Upper lobe of right lung (tissue), 1 donor: ENCODE measurements at regions not wholly inside any gene's neighbourhood (a gene's known extent, or its start where the extent isn't known, plus 50 kb on each side); places are given as distances from the start of the nearest gene placed in this dataset.

ENCODE experiments used
- ATAC-seq: fragments of 200-7000 bp; cut with Tn5 transposase; one replicate; pipeline ENCODE4 v1.9.1; 2020; ENCODE audit warnings: mild to moderate bottlenecking, moderate library complexity
- DNase-seq: peaks from one replicate; pipeline ENCODE4 v3.0.0-alpha.2; 2020
- H3K27ac ChIP-seq: fragments of 200-600 bp; one replicate; pipeline ENCODE4 v1.8.0; 2022
- H3K27me3 ChIP-seq: fragments of 200-600 bp; one replicate; pipeline ENCODE4 v1.8.0; 2022; ENCODE audit warnings: mild to moderate bottlenecking
- H3K36me3 ChIP-seq: fragments of 200-600 bp; one replicate; pipeline ENCODE4 v1.8.0; 2022
- H3K4me1 ChIP-seq: fragments of 200-600 bp; one replicate; pipeline ENCODE4 v1.8.0; 2022
- H3K4me3 ChIP-seq: fragments of 200-600 bp; one replicate; pipeline ENCODE4 v1.8.0; 2022; ENCODE audit warnings: mild to moderate bottlenecking
- H3K9me3 ChIP-seq: fragments of 200-600 bp; one replicate; pipeline ENCODE4 v1.8.0; 2022
- intact Hi-C: fragments of 100-400 bp; cut with DNase I; formaldehyde crosslinking; loops from one replicate; pipeline ENCODE4 v1.11.0; 2022
- TF ChIP-seq, protein P1 (sequence below): fragments of 200-600 bp; IDR thresholded peaks from one replicate; pipeline ENCODE4 v1.8.0; 2022; ENCODE audit warnings: antibody characterized with exemption
- donor health status: DM: no; HTN: yes; CAD: no; lungs with severe emphysema.

DNA sequence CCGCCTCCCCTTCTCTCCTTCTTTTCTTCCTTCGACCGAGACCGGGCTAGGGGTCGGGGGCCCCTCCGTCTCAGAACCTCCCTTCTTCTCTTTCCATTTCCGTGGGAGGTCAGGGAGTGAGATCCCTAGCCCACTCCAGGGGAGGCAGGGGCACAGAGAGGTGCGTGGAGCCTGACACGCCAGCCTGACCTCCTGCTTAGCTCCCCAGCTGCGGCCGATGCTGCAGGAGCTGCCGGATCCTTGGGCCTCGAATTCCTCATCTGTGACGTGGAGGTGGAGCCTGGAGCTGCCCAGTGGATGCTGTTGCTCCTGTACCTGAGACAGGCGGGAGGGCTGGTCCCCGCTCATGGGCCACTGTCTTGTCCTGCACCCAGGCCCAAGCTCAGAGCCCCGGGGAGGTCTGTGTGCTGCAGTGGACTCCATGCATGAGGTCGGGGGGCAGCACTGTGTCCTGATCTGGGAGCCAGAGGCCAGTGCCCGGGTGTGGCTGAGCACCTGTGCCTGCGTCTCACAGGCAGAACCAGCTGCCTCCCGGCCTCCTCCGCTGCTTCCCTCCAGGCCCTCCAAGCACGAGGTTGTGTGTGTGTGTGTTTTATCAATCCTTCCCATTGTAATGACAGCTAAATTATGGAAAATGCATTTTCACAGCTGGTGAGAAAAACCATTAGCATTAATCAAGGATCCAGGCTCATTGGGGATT is 55.3 kb upstream of the TTC34 start:
- H3K4me1 ChIP-seq = no peaks in the 10 kb centered on the region
- TF ChIP-seq, protein P1, sequence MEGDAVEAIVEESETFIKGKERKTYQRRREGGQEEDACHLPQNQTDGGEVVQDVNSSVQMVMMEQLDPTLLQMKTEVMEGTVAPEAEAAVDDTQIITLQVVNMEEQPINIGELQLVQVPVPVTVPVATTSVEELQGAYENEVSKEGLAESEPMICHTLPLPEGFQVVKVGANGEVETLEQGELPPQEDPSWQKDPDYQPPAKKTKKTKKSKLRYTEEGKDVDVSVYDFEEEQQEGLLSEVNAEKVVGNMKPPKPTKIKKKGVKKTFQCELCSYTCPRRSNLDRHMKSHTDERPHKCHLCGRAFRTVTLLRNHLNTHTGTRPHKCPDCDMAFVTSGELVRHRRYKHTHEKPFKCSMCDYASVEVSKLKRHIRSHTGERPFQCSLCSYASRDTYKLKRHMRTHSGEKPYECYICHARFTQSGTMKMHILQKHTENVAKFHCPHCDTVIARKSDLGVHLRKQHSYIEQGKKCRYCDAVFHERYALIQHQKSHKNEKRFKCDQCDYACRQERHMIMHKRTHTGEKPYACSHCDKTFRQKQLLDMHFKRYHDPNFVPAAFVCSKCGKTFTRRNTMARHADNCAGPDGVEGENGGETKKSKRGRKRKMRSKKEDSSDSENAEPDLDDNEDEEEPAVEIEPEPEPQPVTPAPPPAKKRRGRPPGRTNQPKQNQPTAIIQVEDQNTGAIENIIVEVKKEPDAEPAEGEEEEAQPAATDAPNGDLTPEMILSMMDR = no peak
- intact Hi-C loops = no loop called here
- DNase-seq = no peak
- H3K36me3 ChIP-seq = no peaks in the 10 kb centered on the region
- H3K9me3 ChIP-seq = no peaks in the 10 kb centered on the region
- H3K27me3 ChIP-seq = peaks cover 8% of the 10 kb centered on the region
- no peak overlapping the region for H3K4me3 ChIP-seq
- no peak for ATAC-seq
- H3K27ac ChIP-seq = no peak overlapping the region

DNA sequence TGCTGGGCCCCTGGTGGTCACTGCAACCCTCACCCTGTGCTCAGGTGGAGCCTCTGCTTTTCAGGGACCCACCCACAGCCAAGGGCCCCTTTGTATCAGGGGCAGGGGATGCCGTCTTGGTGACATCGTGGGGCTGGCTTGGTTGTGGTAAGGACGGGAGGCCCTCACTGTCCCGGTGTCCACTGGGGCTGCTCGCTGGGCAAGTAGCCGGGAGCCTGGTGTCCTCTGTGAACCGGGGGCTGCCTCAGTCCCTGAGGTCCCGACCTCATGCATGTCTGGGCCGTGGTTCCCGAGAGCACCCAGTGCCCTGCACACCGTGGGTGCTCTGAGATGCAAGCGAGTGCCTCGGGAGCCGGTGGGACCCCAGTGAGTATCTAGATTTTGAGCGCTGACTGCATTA is 56.0 kb upstream of the TTC34 start:
- no peak overlapping the region for H3K4me3 ChIP-seq
- H3K36me3 ChIP-seq = no peaks in the 10 kb centered on the region
- intact Hi-C loops = no loop called here
- H3K4me1 ChIP-seq = no peaks in the 10 kb centered on the region
- TF ChIP-seq, protein P1 = no peak
- ATAC-seq (no peak), DNase-seq (no peak)
- no peak overlapping the region for H3K27ac ChIP-seq
- no peaks in the 10 kb centered on the region for H3K9me3 ChIP-seq
- H3K27me3 ChIP-seq = peaks cover 15% of the 10 kb centered on the region

DNA sequence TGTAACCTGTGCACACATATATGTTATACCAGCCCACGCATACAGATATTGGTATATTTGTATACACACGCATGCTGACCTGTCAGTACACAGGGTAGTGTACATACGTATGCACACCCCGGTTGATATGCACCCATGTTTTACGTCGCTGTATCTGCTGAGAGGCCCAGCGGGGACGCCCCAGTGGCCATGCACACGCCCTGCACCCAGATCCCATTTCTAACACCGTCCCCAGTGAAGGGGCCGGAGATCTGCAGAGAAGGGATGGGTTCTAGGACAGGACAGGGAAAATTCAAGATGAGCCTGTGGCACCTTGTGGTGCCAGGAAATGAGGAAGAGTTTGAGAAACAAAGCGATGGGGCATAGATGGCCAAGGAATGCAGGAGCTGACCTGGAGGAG is 57.2 kb upstream of the TTC34 start:
- peaks cover 23% of the 10 kb centered on the region for H3K27me3 ChIP-seq
- TF ChIP-seq, protein P1 = no peak
- no peaks in the 10 kb centered on the region for H3K36me3 ChIP-seq
- H3K9me3 ChIP-seq = no peaks in the 10 kb centered on the region
- intact Hi-C loops = no loop called here
- no peak for ATAC-seq
- H3K27ac ChIP-seq = no peak overlapping the region
- DNase-seq = no peak
- no peaks in the 10 kb centered on the region for H3K4me1 ChIP-seq
- no peak overlapping the region for H3K4me3 ChIP-seq

DNA sequence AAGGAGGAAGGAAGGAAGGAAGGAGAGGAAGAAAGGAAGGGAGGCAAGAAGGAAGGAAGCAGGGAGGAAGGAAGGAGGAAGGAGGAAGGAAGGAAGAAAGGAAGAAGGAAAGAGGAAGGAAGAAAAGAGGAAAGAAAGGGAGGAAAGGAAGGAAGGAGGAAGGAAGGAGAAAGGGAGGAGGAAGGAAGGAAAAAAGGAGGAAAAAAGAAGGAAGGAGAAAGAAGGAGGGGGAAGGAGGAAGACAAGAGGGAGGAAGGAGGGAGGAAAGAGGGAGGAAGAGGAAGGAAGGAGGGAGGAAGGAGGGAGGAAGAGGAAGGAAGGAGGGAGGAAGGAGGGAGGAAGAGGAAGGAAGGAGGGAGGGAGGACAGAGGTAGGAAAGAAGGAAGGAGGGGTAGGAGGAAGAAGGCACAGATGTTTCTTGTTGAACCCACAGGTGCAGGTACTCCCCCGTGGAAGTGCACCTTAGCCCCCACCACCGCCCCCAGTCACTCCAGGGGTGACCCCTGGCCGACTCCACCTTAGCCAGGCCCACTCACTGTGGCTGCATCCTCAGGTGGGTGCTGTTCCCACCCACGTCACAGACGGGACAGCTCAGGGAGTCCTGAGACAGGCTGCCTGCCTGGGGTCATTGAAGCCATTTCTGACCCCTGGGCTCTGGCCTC is 57.9 kb upstream of the TTC34 start:
- TF ChIP-seq, protein P1 = no peak
- no peak overlapping the region for H3K27ac ChIP-seq
- no peaks in the 10 kb centered on the region for H3K36me3 ChIP-seq
- no peaks in the 10 kb centered on the region for H3K9me3 ChIP-seq
- H3K27me3 ChIP-seq = peaks cover 29% of the 10 kb centered on the region
- ATAC-seq (no peak), DNase-seq (no peak)
- no peaks in the 10 kb centered on the region for H3K4me1 ChIP-seq
- intact Hi-C loops = no loop called here
- no peak overlapping the region for H3K4me3 ChIP-seq

DNA sequence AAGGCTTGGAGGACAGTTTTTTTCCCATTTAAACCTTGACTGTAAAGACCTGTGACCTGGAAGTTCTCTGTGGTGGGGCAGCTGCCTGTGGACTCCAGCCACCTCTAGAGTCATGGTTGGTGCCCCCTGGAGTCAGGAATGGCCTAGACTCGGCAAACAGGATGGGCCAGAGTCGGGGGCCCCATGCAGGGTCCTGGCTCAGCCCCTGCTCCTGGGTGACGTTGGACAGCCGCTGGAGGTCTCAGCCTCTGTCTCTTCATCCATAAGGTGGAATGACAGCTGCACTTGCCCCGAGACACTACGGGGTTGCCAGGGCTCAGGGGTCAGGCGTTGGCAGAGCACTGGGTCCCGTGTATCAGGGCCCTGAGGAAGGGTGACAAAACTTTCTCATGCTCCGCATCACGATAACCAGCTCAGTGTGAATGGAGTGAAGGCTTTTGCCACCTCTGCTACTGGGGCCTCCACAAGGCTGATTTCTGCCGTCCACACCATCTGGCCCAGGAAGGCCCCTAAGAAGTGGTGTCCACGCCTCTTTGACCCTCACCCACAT is 58.5 kb upstream of the TTC34 start:
- ATAC-seq = no peak
- Histone ChIP-seq H3K4me1 (no peaks in the 10 kb centered on the region), H3K36me3 (no peaks in the 10 kb centered on the region), H3K9me3 (no peaks in the 10 kb centered on the region), H3K27ac (no peak overlapping the region), H3K27me3 (peaks cover 25% of the 10 kb centered on the region), H3K4me3 (no peak overlapping the region)
- intact Hi-C loops = no loop called here
- no peak for DNase-seq
- TF ChIP-seq, protein P1 = no peak
